Stimulated activated CD4-positive, alpha-beta T cell treated with anti-CD3 and anti-CD28 coated beads, Interleukin-4, amount 100 ng/mL, for 1 hour (primary cell): ENCODE measurements at regions not wholly inside any gene's neighbourhood (a gene's known extent, or its start where the extent isn't known, plus 50 kb on each side); places are given as distances from the start of the nearest gene placed in this dataset.
"Not testable (repeated sequence)": the region's sequence is repeated elsewhere in the genome, so short reads cannot be mapped to it uniquely, and the experiment has no call there.

Experiments used
- DNase-seq: peaks from one replicate; pipeline ENCODE4 v3.0.0-alpha.2; 2020

DNA sequence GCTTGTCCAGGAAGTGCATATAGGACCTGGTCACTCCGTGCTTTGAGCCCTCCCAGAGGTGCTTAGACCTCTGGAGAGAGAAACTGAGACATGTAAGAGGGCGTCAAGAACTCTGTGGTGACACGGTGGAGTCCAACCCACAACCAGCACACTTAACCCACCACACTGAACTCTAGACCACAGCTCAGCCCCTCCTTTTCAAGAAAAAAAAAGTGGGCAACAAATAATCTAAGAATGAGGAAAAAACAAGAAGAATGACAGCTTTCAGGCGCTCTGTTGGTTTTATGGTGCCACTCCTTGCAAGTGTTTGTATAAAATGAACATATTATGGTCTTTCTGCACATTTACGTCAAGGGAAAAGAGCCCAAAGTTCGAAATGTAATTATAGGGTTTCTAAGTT lies 50.2 kb upstream of the SNAPC3 start:
- DNase-seq: no peak

DNA sequence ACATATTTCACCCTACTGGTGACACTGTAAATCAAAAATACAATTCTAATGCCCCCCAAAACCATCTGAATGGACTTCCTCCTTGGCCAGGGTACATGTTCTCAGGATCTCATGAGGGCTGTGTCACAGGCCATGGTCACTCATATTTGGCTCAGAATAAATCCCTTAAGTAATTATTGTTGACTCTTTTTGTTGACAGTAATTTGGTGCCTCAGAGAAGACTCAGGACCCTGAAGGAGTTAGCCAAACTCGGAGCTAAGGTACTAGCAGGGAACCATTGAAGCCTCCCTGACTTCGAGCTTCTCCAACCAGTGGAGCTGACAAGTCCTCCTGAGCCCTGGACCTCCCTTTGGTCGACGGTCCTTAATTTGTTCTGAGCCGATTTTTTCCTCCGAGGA lies 51.2 kb upstream of the SNAPC3 start:
- DNase-seq: no peak

DNA sequence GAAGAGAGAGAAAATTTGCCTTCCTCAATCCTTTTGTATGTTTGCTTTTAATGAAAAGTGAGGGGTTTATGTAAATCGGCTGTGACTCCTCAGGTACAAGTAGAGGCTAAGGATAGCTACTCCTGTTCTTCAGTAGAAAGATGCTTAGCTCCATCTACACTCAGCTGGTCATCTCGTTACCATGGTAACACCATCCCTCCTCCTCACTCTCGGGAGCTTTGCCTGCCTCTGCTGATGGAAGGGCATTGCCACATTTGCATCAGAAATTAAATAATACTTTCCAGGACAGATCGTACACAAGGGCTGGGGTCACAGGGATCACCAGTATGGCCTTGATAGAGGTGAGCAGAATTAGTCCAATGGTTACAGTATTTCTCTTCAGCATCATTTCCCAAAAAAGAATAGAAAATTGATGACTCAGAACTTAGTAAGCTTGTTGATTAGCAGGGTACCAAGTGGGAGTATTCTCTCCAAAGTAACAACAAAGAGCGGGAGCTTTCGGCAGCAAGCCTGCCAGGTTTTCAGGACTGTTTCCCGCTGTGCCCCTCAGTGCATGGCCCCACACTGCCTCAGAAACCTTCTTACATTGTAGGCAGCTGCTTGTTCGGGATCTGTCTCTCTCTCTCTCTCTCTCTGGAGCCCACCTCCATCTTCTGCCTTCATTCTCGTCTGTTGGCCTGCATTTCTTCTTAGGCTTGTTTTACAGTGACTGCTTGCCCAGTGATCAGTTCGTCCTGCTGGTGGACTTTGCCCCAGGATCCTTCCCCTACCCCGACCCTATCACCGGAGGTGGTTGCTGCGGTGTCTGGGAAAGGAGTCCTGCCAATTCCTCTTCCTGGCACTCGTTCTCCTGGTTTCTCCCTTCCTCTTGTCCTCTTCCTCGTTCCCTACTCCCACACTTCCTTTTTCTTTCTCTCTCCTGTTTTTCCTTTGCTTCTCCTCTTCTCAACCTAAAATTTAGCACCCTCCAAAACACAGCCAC lies 51.9 kb upstream of the SNAPC3 start:
- no peak for DNase-seq

DNA sequence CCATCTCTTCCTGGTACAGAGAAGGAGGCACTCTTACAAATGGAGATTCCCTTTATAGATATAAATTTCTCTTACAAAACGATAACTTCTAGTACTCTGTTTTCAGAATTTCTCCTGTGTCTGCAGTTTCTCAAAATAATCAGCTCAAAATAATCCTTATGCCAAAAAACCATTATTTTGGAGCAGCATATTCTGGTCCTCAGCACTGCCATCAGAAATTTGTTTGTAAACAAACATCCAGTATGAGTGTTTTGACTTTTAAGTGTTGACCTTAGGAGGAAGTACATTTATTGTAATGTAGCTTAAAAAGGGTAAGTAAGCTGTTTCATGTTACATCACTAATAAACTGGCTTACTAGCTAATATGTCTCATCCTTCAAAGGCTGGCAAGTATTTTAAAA lies 52.8 kb upstream of the SNAPC3 start:
- DNase-seq: no peak

DNA sequence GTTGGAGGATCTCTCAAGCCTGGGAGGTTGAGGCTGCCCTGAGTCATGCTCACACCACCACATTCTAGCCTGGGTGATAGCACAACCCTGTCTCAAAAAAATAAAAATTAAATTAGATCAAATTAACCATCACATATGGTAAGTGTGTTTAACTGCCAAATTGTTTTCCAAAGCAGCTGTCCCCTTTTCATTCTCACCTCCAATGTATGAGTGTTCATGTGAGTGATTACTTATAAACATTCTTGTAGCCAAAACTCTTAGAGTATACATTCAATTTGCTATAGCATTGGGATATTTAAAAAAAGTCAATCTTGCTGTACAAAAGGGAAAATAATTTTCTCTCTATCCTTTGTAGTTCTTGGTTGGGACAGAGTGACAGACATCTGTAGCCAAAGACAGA lies 53.4 kb upstream of the SNAPC3 start:
- no peak for DNase-seq

DNA sequence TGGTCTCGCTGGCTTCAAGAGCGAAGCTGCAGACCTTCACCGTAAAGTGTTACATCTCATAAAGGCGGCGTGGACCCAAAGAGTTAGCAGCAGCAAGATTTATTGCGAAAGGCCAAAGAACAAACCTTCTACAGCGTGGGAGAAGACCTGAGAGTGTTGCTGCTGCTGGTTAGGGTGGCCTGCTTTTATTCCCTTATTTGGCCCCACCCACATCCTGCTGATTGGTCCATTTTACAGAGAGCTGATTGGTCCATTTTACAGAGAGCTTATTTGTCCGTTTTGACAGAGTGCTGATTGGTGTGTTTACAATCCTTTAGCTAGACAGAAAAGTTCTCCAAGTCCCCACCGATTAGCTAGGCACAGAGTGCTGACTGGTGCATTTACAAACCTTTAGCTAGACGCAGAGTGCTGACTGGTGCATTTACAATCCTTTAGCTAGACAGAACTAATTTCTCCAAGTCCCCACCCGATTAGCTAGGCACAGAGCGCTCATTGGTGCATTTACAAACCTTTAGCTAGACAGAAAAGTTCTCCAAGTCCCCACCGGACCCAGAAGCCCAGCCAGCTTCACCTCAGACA lies 57.6 kb upstream of the SNAPC3 start:
- not testable (repeated sequence) for DNase-seq

DNA sequence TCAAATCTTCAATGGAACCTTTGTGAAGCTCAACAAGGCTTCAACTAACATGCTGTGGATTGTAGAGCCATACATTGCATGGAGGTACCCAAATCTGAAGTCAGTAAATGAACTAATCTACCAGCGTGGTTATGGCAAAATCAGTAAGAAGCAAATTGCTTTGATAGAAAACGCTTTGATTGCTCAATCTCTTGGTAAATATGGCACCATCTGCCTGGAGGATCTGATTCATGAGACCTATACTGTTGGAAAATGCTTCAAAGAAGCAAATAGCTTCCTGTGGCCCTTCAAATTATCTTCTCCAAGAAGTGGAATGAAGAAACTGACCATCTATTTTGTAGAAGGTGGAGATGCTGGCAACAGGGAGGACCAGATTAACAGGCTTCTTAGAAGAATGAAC lies 54.7 kb upstream of the TTC39B start:
- DNase-seq: no peak

DNA sequence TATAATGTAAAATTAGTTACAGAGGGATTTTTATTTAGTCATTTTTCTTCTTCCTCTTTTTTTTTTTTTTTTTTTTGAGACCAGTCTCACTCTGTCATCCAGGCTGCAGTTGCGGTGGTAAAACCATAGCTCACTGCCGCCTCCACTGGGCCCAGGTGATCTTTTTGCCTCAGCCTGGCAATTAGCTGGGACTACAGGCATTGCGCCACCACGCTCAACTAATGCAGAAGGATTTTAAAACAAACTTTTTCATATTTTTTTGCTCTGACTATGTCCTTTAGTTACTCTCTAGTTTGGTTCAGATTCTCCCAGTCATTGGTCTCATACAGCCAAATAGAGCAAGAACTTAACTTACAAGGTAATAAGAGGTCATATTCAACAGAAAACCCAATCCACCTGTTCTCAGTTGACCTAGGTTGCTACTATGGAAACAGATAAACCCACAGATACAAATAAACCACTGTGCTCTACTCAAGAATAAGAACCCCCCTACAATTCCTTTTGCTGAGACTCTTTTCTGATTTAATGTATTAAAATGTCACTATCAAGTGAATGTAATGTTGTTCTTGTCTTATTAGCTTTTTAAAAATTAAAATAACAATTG lies 50.1 kb upstream of the TTC39B start:
- DNase-seq: peak; percentile 41
